IMR-90 (cell line): ENCODE measurements at regions not wholly inside any gene's neighbourhood (a gene's known extent, or its start where the extent isn't known, plus 50 kb on each side); places are given as distances from the start of the nearest gene placed in this dataset.

Experiments
- CEBPB ChIP-seq: IDR thresholded peaks from 2 replicates; pipeline ENCODE4 v1.6.1; 2012; ENCODE audit warnings: low read depth, low read length, improper control_type of control experiment
- CTCF ChIP-seq: conservative IDR thresholded peaks from 2 replicates; pipeline ENCODE4 v1.5.1; 2012; ENCODE audit warnings: mild to moderate bottlenecking, low read depth, low read length, improper control_type of control experiment
- ELK1 ChIP-seq: fragments of 150-350 bp; IDR thresholded peaks from 2 replicates; pipeline ENCODE4 v1.6.1; 2016; ENCODE audit warnings: low read depth, mild to moderate bottlenecking, low read length, moderate library complexity, borderline replicate concordance
- FOS ChIP-seq: fragments of 150-350 bp; IDR thresholded peaks from 2 replicates; pipeline ENCODE4 v1.6.1; 2016; ENCODE audit warnings: low read depth, low read length
- MXI1 ChIP-seq: IDR thresholded peaks from 2 replicates; pipeline ENCODE4 v1.6.1; 2012; ENCODE audit warnings: low read depth, mild to moderate bottlenecking, low read length, moderate library complexity, borderline replicate concordance
- POLR2A ChIP-seq: IDR thresholded peaks from 2 replicates; pipeline ENCODE4 v1.6.1; 2012; ENCODE audit warnings: mild to moderate bottlenecking, low read depth, low read length
- RCOR1 ChIP-seq: IDR thresholded peaks from 2 replicates; pipeline ENCODE4 v1.6.1; 2012; ENCODE audit warnings: mild to moderate bottlenecking, low read length, improper control_type of control experiment; ENCODE audit not compliant: insufficient replicate concordance
- RFX5 ChIP-seq: IDR thresholded peaks from 2 replicates; pipeline ENCODE4 v1.8.0; 2012; ENCODE audit warnings: low read depth, mild to moderate bottlenecking, low read length, moderate library complexity

GRCh38 chr11:134780486-134781147 lies 368.6 kb upstream of the B3GAT1 start:
- TF ChIP-seq CTCF: no peak
- no peak for TF ChIP-seq POLR2A
- no peak for TF ChIP-seq MXI1
- TF ChIP-seq CEBPB: no peak
- no peak for TF ChIP-seq RFX5
- no peak for TF ChIP-seq ELK1
- no peak for TF ChIP-seq FOS
- TF ChIP-seq RCOR1: no peak
